Activated CD4-positive, CD25-positive, alpha-beta regulatory T cell treated with anti-CD3 and anti-CD28 coated beads, Interleukin-2, amount 50 U/mL, for 24 hours (primary cell): ENCODE measurements at regions not wholly inside any gene's neighbourhood (a gene's known extent, or its start where the extent isn't known, plus 50 kb on each side); places are given as distances from the start of the nearest gene placed in this dataset.
"Not testable (repeated sequence)": the region's sequence is repeated elsewhere in the genome, so short reads cannot be mapped to it uniquely, and the experiment has no call there.

Experiments used
- ATAC-seq, 2 donors: fragments of 150-1000 bp; cut with Tn5 transposase; one replicate each; pipeline ENCODE4 v1.10.0; 2021; ENCODE audit warnings: mild to moderate bottlenecking in 1 of 2, moderate library complexity in 1 of 2

GRCh38 chr9:106783121-106783520 is 79.8 kb upstream of the ZNF462 start:
- ATAC-seq = no peak

- no peak for ATAC-seq
These were observed 78.9 kb upstream of the ZNF462 start for GRCh38 chr9:106784076-106784475.

GRCh38 chr9:106785200-106785599 is 77.8 kb upstream of the ZNF462 start:
- no peak for ATAC-seq

- not testable (repeated sequence) for ATAC-seq
These were observed 74.9 kb upstream of the ZNF462 start for GRCh38 chr9:106788021-106788420.

- ATAC-seq = no peak
These were observed 67.9 kb upstream of the ZNF462 start for GRCh38 chr9:106795031-106795430.

- ATAC-seq = no peak
These were observed 66.2 kb upstream of the ZNF462 start for GRCh38 chr9:106796771-106797170.

GRCh38 chr9:106797299-106797698 is 65.7 kb upstream of the ZNF462 start:
- ATAC-seq = no peak

GRCh38 chr9:106798016-106798799 is 64.8 kb upstream of the ZNF462 start:
- no peak for ATAC-seq

- ATAC-seq = no peak
These were observed 63.8 kb upstream of the ZNF462 start for GRCh38 chr9:106799152-106799551.

- ATAC-seq = no peak
These were observed 62.2 kb upstream of the ZNF462 start for GRCh38 chr9:106800701-106801270.

GRCh38 chr9:106801816-106802215 is 61.1 kb upstream of the ZNF462 start:
- ATAC-seq = no peak
